Neutrophil (primary cell): ENCODE measurements at regions not wholly inside any gene's neighbourhood (a gene's known extent, or its start where the extent isn't known, plus 50 kb on each side); places are given as distances from the start of the nearest gene placed in this dataset.

Experiments used
- H3K27ac ChIP-seq: fragments of 200-600 bp; sonication (generic); 2 replicates; pipeline ENCODE4 v1.5.1; 2016; ENCODE audit warnings: mild to moderate bottlenecking, moderate library complexity
- H3K27me3 ChIP-seq: fragments of 200-600 bp; sonication (generic); 2 replicates; pipeline ENCODE4 v1.6.0; 2016; ENCODE audit warnings: mild to moderate bottlenecking
- H3K36me3 ChIP-seq: fragments of 200-600 bp; sonication (generic); 2 replicates; pipeline ENCODE4 v1.5.1; 2017
- H3K4me1 ChIP-seq, 2 experiments: fragments of 200-600 bp in 1 of 2; sonication (generic) in 1 of 2; 1 replicate in 1 of 2; 2 replicates in 1 of 2; pipeline versions ENCODE4 v1.5.1 to v1.6.1; 2013 to 2016; ENCODE audit warnings: low read depth in 1 of 2, low read length in 1 of 2, mild to moderate bottlenecking in 1 of 2, moderate library complexity in 1 of 2; ENCODE audit not compliant: control insufficient read depth in 1 of 2, insufficient read depth in 1 of 2
- H3K4me3 ChIP-seq, 2 experiments: fragments of 200-600 bp in 1 of 2; sonication (generic) in 1 of 2; 1 replicate in 1 of 2; 2 replicates in 1 of 2; pipeline ENCODE4 v1.5.1; 2013 to 2016; ENCODE audit warnings: low read depth in 1 of 2, low read length in 1 of 2, mild to moderate bottlenecking in 1 of 2, moderate library complexity in 1 of 2
- H3K9me3 ChIP-seq: fragments of 200-600 bp; sonication (generic); 2 replicates; pipeline ENCODE4 v1.5.1; 2016
- TF ChIP-seq, protein P1 (sequence below): fragments of 200-600 bp; sonication (generic); IDR thresholded peaks from 2 replicates; pipeline ENCODE4 v1.5.1; 2016; ENCODE audit warnings: antibody characterized with exemption

DNA sequence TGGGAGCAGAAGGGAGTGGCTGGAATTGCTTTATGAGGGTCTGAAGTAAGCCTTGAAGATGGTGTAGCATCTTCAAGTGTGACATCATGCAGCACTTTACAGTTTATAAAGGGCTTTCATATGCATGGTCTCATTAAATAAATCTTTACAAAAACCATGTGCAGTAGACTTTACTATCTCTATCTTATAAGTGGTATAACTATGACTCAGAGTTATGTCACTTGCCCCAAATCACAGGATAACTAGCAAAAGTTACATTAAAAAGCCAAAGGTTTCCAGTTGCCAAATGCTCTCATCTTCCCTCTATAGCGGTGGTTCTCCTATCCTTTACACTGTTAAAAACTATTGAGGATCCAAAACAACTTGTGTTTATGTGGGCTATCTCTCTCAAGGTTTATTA is 687.7 kb upstream of the MARCKS start:
- no peaks in the 10 kb centered on the region for H3K4me1 ChIP-seq

DNA sequence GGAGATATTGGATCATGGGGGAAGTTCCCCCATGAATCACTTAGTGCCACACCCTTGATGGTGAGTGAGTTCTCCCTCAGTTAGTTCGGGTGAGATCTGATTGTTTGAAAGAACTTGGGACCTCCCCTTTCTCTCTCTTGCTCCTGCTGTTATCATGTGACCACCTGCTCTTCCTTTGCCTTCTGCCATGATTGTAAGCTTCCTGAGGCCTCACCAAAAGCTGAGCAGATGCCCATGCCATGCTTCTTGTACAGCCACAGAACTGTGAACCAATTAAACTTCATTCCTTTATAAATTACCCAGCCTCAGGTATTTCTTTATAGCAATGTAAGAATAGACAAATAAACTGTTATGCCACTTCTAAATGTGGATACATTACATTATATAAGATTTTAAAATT is 686.7 kb upstream of the MARCKS start:
- no peaks in the 10 kb centered on the region for H3K36me3 ChIP-seq
- no peaks in the 10 kb centered on the region for H3K4me1 ChIP-seq
- H3K27ac ChIP-seq = no peak overlapping the region
- TF ChIP-seq, protein P1, sequence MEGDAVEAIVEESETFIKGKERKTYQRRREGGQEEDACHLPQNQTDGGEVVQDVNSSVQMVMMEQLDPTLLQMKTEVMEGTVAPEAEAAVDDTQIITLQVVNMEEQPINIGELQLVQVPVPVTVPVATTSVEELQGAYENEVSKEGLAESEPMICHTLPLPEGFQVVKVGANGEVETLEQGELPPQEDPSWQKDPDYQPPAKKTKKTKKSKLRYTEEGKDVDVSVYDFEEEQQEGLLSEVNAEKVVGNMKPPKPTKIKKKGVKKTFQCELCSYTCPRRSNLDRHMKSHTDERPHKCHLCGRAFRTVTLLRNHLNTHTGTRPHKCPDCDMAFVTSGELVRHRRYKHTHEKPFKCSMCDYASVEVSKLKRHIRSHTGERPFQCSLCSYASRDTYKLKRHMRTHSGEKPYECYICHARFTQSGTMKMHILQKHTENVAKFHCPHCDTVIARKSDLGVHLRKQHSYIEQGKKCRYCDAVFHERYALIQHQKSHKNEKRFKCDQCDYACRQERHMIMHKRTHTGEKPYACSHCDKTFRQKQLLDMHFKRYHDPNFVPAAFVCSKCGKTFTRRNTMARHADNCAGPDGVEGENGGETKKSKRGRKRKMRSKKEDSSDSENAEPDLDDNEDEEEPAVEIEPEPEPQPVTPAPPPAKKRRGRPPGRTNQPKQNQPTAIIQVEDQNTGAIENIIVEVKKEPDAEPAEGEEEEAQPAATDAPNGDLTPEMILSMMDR = no peak
- no peaks in the 10 kb centered on the region for H3K9me3 ChIP-seq
- H3K4me3 ChIP-seq = no peak overlapping the region
- H3K27me3 ChIP-seq = no peaks in the 10 kb centered on the region

More for the DNA sequence above, 687.7 kb upstream of the MARCKS start:
- Histone ChIP-seq H3K4me3 (no peak overlapping the region), H3K27me3 (no peaks in the 10 kb centered on the region), H3K27ac (no peak overlapping the region), H3K9me3 (no peaks in the 10 kb centered on the region), H3K36me3 (no peaks in the 10 kb centered on the region)
- TF ChIP-seq, protein P1 = no peak

GRCh38 chr6:113171882-113172281 is 685.3 kb upstream of the MARCKS start:
- Histone ChIP-seq H3K27ac (no peak overlapping the region), H3K4me1 (no peaks in the 10 kb centered on the region), H3K36me3 (no peaks in the 10 kb centered on the region), H3K4me3 (no peak overlapping the region), H3K27me3 (no peaks in the 10 kb centered on the region), H3K9me3 (no peaks in the 10 kb centered on the region)
- TF ChIP-seq, protein P1 = no peak

DNA sequence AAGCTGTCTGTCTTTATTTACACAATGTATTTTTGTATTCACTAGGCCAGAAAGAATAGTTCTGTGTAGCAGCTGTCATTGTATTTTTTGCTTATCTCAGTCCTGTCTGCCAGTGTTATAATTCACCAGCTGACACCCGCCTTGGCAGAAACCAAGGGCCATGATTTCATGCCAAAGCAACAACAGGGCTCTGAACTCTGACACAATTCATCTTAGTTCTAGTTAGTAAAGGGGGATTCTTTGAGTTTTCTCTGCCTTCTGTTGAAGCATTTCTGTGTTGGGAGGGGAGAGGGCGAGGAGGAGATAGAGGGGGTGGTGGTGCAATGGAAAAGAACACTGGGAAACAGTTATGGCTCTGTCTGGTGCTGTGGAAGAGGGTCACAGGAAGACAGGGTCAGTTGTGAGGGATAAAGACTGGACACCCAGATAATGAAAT is 684.6 kb upstream of the MARCKS start:
- no peaks in the 10 kb centered on the region for H3K36me3 ChIP-seq
- no peaks in the 10 kb centered on the region for H3K27me3 ChIP-seq
- no peak overlapping the region for H3K27ac ChIP-seq
- H3K4me3 ChIP-seq = no peak overlapping the region
- no peaks in the 10 kb centered on the region for H3K4me1 ChIP-seq
- TF ChIP-seq, protein P1 = no peak
- no peaks in the 10 kb centered on the region for H3K9me3 ChIP-seq

GRCh38 chr6:113178349-113178748 is 678.8 kb upstream of the MARCKS start:
- H3K9me3 ChIP-seq = no peaks in the 10 kb centered on the region
- H3K27ac ChIP-seq = no peak overlapping the region
- H3K36me3 ChIP-seq = no peaks in the 10 kb centered on the region
- H3K27me3 ChIP-seq = no peaks in the 10 kb centered on the region
- TF ChIP-seq, protein P1 = no peak
- H3K4me1 ChIP-seq = no peaks in the 10 kb centered on the region
- H3K4me3 ChIP-seq = no peak overlapping the region

DNA sequence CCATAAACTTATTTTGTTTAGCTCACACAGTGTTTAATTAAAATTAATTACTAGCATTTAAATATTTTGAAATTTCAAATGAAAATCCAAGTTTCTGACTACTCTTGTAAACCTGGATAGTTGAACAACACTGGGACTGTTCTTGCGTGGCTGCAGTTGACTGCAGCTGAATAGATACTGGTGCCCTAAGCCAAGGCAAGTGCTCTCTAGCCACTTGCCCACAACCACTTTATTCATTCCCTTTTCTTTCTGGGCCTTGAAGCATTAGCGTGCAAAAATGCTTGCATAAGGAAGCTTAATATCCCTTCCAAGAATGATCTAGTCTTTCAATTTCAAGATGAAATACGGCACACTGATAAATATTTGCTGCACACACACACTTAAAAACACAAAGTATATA is 676.0 kb upstream of the MARCKS start:
- H3K9me3 ChIP-seq = no peaks in the 10 kb centered on the region
- no peak overlapping the region for H3K4me3 ChIP-seq
- H3K4me1 ChIP-seq = no peaks in the 10 kb centered on the region
- no peak overlapping the region for H3K27ac ChIP-seq
- no peaks in the 10 kb centered on the region for H3K27me3 ChIP-seq
- H3K36me3 ChIP-seq = no peaks in the 10 kb centered on the region
- TF ChIP-seq, protein P1 = no peak
